IPS DF 6.9 (cell line): ENCODE measurements at regions not wholly inside any gene's neighbourhood (a gene's known extent, or its start where the extent isn't known, plus 50 kb on each side); places are given as distances from the start of the nearest gene placed in this dataset.
A peak's percentile ranks its signal among the peaks of the same experiment; 100 is the strongest.

Source experiments
- DNase-seq: peaks from one replicate; pipeline ENCODE4 v3.0.0-alpha.2; 2013; ENCODE audit warnings: low read depth, low spot score
- H3K27ac ChIP-seq: one replicate; pipeline ENCODE4 v1.5.1; 2013; ENCODE audit warnings: low read length, control low read depth
- H3K27me3 ChIP-seq: 2 replicates; pipeline ENCODE4 v1.6.1; 2013; ENCODE audit warnings: mild to moderate bottlenecking, low read length; ENCODE audit not compliant: control insufficient read depth, insufficient read depth
- H3K36me3 ChIP-seq: 2 replicates; pipeline ENCODE4 v1.6.1; 2013; ENCODE audit warnings: low read length; ENCODE audit not compliant: control insufficient read depth, insufficient read depth
- H3K4me1 ChIP-seq: 2 replicates; pipeline ENCODE4 v1.6.1; 2013; ENCODE audit warnings: low read length; ENCODE audit not compliant: control insufficient read depth, insufficient read depth
- H3K4me3 ChIP-seq: 2 replicates; pipeline ENCODE4 v1.5.1; 2013; ENCODE audit warnings: mild to moderate bottlenecking, low read length
- H3K9me3 ChIP-seq: 2 replicates; pipeline ENCODE4 v1.6.1; 2013; ENCODE audit warnings: low read length, inconsistent platforms; ENCODE audit not compliant: control insufficient read depth, insufficient read depth
- WGBS: extraction: QIAGEN DNeasy Blood & Tissue Kit; methylation state at CpG from one replicate; pipeline ENCODE4 v1.1.7; 2013; ENCODE audit warnings: mixed read lengths, missing lambda C conversion rate; ENCODE audit not compliant: insufficient read length, insufficient coverage; 5-methylcytosine and 5-hydroxymethylcytosine counted together

DNA sequence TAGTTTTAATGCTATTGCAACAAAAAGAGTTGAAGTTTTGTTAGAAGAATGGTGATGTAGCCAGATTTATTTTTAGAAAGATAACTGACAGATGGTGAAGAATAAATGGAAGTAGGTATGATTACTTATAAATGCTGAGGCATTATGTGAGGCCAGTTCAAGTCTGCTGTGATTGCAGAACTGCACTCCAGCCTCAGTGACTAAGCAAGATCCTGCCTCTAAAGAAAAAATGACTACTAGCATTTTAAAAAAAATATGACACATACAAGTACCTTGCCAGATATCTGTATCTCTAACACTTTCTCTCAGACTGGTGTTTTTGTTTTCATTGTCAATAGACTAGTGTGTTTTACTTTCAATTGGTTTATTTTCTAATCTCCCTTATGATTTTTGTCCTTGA is 1242.4 kb upstream of the ADGRL4 start:
- no peaks in the 10 kb centered on the region for H3K27me3 ChIP-seq

GRCh38 chr1:80245813-80246212 is 1239.3 kb upstream of the ADGRL4 start:
- H3K27me3 ChIP-seq: no peaks in the 10 kb centered on the region
- H3K4me1 ChIP-seq: no peaks in the 10 kb centered on the region
- H3K9me3 ChIP-seq: no peaks in the 10 kb centered on the region
- no peaks in the 10 kb centered on the region for H3K36me3 ChIP-seq
- H3K27ac ChIP-seq: no peak overlapping the region
- no peak overlapping the region for H3K4me3 ChIP-seq
- no peak for DNase-seq
- WGBS: no CpG with 5 or more reads among the region's 2 CpGs

More for the DNA sequence above, 1242.4 kb upstream of the ADGRL4 start:
- no peak for DNase-seq
- H3K27ac ChIP-seq: no peak overlapping the region
- H3K4me3 ChIP-seq: no peak overlapping the region
- H3K9me3 ChIP-seq: no peaks in the 10 kb centered on the region
- no peaks in the 10 kb centered on the region for H3K36me3 ChIP-seq
- H3K4me1 ChIP-seq: no peaks in the 10 kb centered on the region

GRCh38 chr1:80244372-80244771 is 1237.8 kb upstream of the ADGRL4 start:
- Histone ChIP-seq H3K27ac (no peak overlapping the region), H3K36me3 (no peaks in the 10 kb centered on the region)
- DNase-seq: no peak

DNA sequence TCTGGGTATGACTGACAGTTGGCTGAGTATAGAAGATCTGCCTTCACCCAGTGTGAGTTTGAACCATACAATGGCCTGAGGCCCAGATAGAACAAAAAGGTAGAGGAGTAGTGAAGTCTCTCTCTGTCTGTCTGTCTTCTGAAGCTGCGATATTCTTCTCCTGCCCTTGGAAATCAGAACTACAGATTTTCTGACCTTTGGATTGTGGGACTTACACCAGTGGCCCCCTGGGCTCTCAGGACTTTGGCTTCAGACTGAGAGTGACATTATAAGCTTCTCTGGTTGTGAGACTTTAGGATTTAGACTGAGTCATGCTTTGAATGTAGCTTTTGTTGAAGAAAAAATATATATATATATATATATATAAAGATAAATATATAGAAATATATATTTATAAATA is 1235.0 kb upstream of the ADGRL4 start:
- Histone ChIP-seq H3K4me3 (no peak overlapping the region), H3K27me3 (no peaks in the 10 kb centered on the region), H3K27ac (no peak overlapping the region), H3K4me1 (no peaks in the 10 kb centered on the region), H3K9me3 (no peaks in the 10 kb centered on the region), H3K36me3 (no peaks in the 10 kb centered on the region)
- no CpG with 5 or more reads among the region's 1 CpG for WGBS
- no peak for DNase-seq

More at GRCh38 chr1:80244372-80244771, 1237.8 kb upstream of the ADGRL4 start:
- WGBS: no CpG with 5 or more reads among the region's 1 CpG
- H3K9me3 ChIP-seq: no peaks in the 10 kb centered on the region
- H3K27me3 ChIP-seq: no peaks in the 10 kb centered on the region
- no peak overlapping the region for H3K4me3 ChIP-seq
- H3K4me1 ChIP-seq: no peaks in the 10 kb centered on the region

DNA sequence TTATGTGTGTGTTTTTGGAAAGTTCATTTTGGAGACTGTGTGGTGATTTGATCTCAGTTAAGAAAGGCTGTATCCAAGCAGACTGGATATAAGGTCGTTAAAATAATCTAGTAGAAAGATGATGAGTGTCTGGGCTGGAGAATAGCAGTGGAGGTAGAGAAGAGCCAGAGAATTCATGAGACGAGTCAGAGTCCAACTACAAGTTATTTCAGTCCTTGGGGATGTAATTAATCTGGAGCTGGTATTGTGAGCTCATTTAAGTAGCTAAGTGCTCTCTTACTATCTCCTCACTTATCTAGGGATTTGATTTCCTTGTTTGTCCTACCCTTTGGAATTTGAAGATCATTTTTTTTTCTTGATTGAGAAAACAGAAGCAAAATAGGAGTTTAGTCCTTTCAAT is 1219.0 kb upstream of the ADGRL4 start:
- Histone ChIP-seq H3K4me3 (no peak overlapping the region), H3K36me3 (no peaks in the 10 kb centered on the region), H3K4me1 (no peaks in the 10 kb centered on the region), H3K27ac (no peak overlapping the region), H3K27me3 (no peaks in the 10 kb centered on the region), H3K9me3 (no peaks in the 10 kb centered on the region)
- DNase-seq: no peak
- WGBS: no CpG with 5 or more reads among the region's 2 CpGs

GRCh38 chr1:80221319-80221718 is 1214.8 kb upstream of the ADGRL4 start:
- no peak for DNase-seq
- H3K4me1 ChIP-seq: no peaks in the 10 kb centered on the region
- H3K4me3 ChIP-seq: no peak overlapping the region
- WGBS: no CpG with 5 or more reads among the region's 4 CpGs
- H3K36me3 ChIP-seq: no peaks in the 10 kb centered on the region
- no peaks in the 10 kb centered on the region for H3K9me3 ChIP-seq
- H3K27ac ChIP-seq: no peak overlapping the region
- no peaks in the 10 kb centered on the region for H3K27me3 ChIP-seq

DNA sequence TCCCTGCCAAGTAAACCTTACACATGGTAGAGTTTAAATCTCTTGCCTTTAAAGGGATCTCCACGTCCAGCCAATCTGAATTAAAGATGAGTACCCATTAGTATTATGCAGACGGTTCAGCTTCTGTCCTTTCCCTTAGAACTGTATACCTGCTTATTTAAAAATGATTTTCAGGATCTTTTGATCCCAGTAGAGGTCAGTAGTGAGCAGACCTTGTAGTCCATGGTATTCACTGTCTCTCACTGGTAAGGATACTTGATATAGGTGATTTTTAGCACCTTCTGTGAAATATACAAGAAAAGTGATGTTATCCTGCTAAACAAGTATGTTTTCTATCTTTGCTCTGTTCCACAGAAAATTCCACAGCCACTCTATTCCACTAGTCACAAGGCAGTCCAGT is 1211.6 kb upstream of the ADGRL4 start:
- peak; percentile 55 for DNase-seq
- Histone ChIP-seq H3K4me1 (no peaks in the 10 kb centered on the region), H3K4me3 (no peak overlapping the region), H3K9me3 (no peaks in the 10 kb centered on the region), H3K36me3 (no peaks in the 10 kb centered on the region), H3K27me3 (no peaks in the 10 kb centered on the region), H3K27ac (no peak overlapping the region)
- no CpG with 5 or more reads among the region's 2 CpGs for WGBS

DNA sequence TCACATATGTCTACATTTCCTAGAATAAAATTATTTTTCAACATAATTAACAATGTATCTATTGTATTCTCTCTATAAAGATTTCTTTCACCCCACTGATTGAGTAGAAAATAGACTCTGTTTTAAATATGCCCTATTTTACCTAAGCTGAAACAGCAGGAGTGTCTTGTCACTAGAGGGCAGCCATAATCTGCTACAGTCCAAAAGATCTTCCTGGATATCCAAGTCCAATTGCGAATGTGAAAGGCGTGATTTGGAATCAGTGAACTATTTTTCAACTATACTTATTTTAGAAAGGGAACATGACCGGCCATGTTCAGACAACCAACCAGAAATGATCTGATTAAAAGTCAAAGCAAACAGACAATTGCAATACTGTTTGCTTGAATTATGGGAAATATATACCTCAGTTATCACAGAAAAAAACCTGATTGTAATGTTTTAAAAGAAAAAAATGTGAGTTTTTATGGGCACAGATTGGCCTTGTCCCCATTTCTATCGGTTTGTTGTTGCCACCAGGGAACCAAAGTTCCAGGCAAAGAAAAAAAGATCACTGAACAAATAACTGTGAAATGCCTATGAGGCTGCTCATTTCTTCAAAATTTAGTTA is 1211.0 kb upstream of the ADGRL4 start:
- H3K4me3 ChIP-seq: no peak overlapping the region
- no peak overlapping the region for H3K27ac ChIP-seq
- no peaks in the 10 kb centered on the region for H3K4me1 ChIP-seq
- H3K27me3 ChIP-seq: no peaks in the 10 kb centered on the region
- H3K9me3 ChIP-seq: no peaks in the 10 kb centered on the region
- DNase-seq: peak; percentile 11
- H3K36me3 ChIP-seq: no peaks in the 10 kb centered on the region
- WGBS: no CpG with 5 or more reads among the region's 4 CpGs

DNA sequence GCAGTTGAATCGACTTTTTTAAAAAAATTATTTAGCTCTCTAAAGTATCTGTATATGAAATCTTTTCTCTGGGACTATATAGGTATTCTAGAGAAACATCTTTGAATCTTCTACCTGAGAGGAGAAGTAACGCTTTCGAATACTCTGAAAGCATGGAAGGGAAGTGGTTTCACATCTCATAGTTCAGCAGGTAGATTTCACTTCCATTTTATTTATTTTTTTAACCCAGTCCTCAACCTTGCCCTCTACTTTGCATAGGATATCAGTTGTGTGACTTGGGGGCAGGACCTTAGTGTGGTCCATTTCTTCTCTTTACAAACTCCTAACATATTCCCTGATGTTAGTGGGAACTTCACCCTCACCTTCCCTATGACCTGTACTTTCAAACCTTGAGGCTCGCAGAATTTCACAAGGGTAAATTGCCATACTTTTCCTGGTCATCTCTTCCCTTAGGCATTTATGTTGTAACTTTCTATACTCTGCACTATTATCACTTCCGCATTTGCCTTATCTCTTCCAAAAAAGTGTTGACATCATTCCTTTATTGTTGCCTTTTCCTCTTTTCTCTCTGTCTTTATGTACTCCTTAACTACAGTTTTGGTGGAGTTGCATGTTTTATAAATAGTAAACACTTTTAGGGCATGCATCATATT is 1208.5 kb upstream of the ADGRL4 start:
- Histone ChIP-seq H3K36me3 (no peaks in the 10 kb centered on the region), H3K4me3 (no peak overlapping the region), H3K9me3 (no peaks in the 10 kb centered on the region), H3K27me3 (no peaks in the 10 kb centered on the region), H3K4me1 (no peaks in the 10 kb centered on the region), H3K27ac (no peak overlapping the region)
- WGBS: no CpG with 5 or more reads among the region's 5 CpGs
- no peak for DNase-seq

DNA sequence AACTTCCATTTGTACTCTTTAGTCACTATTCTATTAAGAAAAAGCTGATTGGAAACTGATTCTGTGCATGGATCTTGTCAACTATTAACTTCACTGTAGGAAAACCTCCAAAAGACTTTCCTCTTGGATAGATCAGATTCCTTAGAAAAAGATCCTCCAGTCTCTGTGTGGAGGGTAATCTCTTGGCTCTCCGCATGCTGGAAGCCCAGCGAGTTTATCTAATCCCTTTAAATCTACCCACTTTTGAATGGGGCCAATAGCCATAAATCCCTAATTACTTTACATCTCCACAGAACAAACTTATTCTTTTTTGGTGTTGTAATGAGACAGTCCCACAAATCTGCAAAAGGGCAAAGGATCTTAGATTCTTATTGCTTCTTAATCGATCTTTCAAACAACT is 1206.4 kb upstream of the ADGRL4 start:
- WGBS: no CpG with 5 or more reads among the region's 3 CpGs

More for the DNA sequence above, 1206.4 kb upstream of the ADGRL4 start:
- Histone ChIP-seq H3K4me3 (no peak overlapping the region), H3K27ac (no peak overlapping the region), H3K4me1 (no peaks in the 10 kb centered on the region), H3K36me3 (no peaks in the 10 kb centered on the region), H3K9me3 (no peaks in the 10 kb centered on the region), H3K27me3 (no peaks in the 10 kb centered on the region)
- DNase-seq: no peak
